ENCODE measurements at regions not wholly inside any gene's neighbourhood (a gene's known extent, or its start where the extent isn't known, plus 50 kb on each side); places are given as distances from the start of the nearest gene placed in this dataset.

DNA sequence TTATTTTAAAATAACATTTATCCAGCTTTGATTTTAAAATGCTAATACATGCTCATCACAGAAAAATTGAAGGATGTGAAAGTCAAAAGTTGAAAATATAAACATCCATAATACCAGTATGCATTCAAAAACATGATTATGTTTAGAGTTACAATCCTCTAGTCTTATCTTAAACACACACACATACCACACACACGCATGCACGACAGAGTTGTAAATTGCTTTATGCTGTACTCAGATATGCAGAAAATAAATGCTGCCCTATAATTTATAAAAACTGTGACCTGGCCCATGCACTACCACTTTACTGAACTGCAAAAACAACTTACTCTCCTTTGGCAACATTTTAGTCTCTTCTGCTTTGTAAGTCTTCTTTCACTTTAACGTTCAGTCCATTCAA lies 793.0 kb upstream of the FANCL start:
- TF ChIP-seq CTCF (conservative IDR thresholded peaks at IDR 0.05; ENCODE audit: low read length), result no peak
- DNase-seq (ENCODE audit: low read depth), result no peak
- no peak overlapping the region for H3K4me3 ChIP-seq (ENCODE audit: low read length)

- no peak for DNase-seq (ENCODE audit: low read depth)
- no peak for TF ChIP-seq CTCF (conservative IDR thresholded peaks at IDR 0.05; ENCODE audit: low read length)
- H3K4me3 ChIP-seq (ENCODE audit: low read length), result no peak overlapping the region
Measured at GRCh38 chr2:59033661-59034060, 792.5 kb upstream of the FANCL start.

DNA sequence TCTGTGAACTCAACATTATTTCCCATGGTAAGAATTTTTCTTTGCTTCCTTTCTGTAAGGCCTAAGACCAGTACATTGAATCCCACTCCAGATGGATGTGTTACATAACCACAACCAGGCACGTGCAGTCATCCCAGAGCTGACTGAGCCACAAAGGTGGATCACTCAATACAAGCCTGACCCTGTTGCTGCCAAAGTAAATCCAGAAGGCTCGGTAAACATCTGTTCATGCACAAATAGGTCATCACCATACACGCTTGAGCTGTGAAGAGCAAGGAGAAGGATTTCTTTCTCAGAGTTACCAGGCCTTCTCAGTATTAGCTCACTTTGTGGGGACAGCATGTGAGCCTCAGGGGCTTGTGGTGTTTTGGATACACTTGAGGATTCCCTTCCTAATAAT lies 791.4 kb upstream of the FANCL start:
- no peak for TF ChIP-seq CTCF (conservative IDR thresholded peaks at IDR 0.05; ENCODE audit: low read length)
- no peak overlapping the region for H3K4me3 ChIP-seq (ENCODE audit: low read length)
- no peak for DNase-seq (ENCODE audit: low read depth)

- no peak for DNase-seq (ENCODE audit: low read depth)
- H3K4me3 ChIP-seq (ENCODE audit: low read length), result no peak overlapping the region
- no peak for TF ChIP-seq CTCF (conservative IDR thresholded peaks at IDR 0.05; ENCODE audit: low read length)
Measured at GRCh38 chr2:59029058-59029457, 787.9 kb upstream of the FANCL start.

GRCh38 chr2:59027320-59027719 lies 786.2 kb upstream of the FANCL start:
- TF ChIP-seq CTCF (conservative IDR thresholded peaks at IDR 0.05; ENCODE audit: low read length), result no peak
- no peak overlapping the region for H3K4me3 ChIP-seq (ENCODE audit: low read length)
- no peak for DNase-seq (ENCODE audit: low read depth)

- TF ChIP-seq CTCF (conservative IDR thresholded peaks at IDR 0.05; ENCODE audit: low read length), result peak; percentile 90
- DNase-seq (ENCODE audit: low read depth), result peak; percentile 31
- no peak overlapping the region for H3K4me3 ChIP-seq (ENCODE audit: low read length)
Measured at GRCh38 chr2:59025157-59025757, 784.1 kb upstream of the FANCL start.

- no peak for DNase-seq (ENCODE audit: low read depth)
- TF ChIP-seq CTCF (conservative IDR thresholded peaks at IDR 0.05; ENCODE audit: low read length), result no peak
- no peak overlapping the region for H3K4me3 ChIP-seq (ENCODE audit: low read length)
Measured at GRCh38 chr2:59021786-59022185, 780.7 kb upstream of the FANCL start.
